ENCODE measurements at regions not wholly inside any gene's neighbourhood (a gene's known extent, or its start where the extent isn't known, plus 50 kb on each side); places are given as distances from the start of the nearest gene placed in this dataset.

GRCh38 chrX:9222299-9222698 is 188.4 kb upstream of the FAM9B start:
- TF ChIP-seq POLR2AphosphoS5 (IDR thresholded peaks at IDR 0.05; ENCODE audit: low read depth, low read length) = no peak
- no peak for TF ChIP-seq TAF1 (IDR thresholded peaks at IDR 0.05; ENCODE audit: borderline replicate concordance, insufficient read depth, low read length)
- TF ChIP-seq REST (IDR thresholded peaks at IDR 0.05; ENCODE audit: insufficient read depth in 1 of 2, low read depth in 2 of 2, low read length in 2 of 2) = no peak
- no peak for TF ChIP-seq FOXP2 (optimal IDR thresholded peaks at IDR 0.05; ENCODE audit: borderline replicate concordance, extremely low read depth, extremely low read length, insufficient read depth)
